HepG2 (cell line): ENCODE measurements at regions not wholly inside any gene's neighbourhood (a gene's known extent, or its start where the extent isn't known, plus 50 kb on each side); places are given as distances from the start of the nearest gene placed in this dataset.

ENCODE experiments used
- CTCF ChIP-seq: sonication (generic); formaldehyde crosslinking; IDR thresholded peaks from 2 replicates; pipeline ENCODE4 v1.5.0; 2020; ENCODE audit warnings: mild to moderate bottlenecking, missing genetic modification reagents, moderate library complexity
- FOXM1 ChIP-seq: sonication (generic); formaldehyde crosslinking; IDR thresholded peaks from 2 replicates; pipeline ENCODE4 v1.5.0; 2020; ENCODE audit warnings: missing genetic modification reagents
- PATZ1 ChIP-seq: sonication (generic); formaldehyde crosslinking; IDR thresholded peaks from 2 replicates; pipeline ENCODE4 v1.4.0; 2020; ENCODE audit warnings: missing genetic modification reagents
- SMC3 ChIP-seq: IDR thresholded peaks from 2 replicates; pipeline ENCODE4 v1.6.1; 2011; ENCODE audit warnings: low read length, improper control_type of control experiment
- YY1 ChIP-seq: IDR thresholded peaks from 2 replicates; pipeline ENCODE4 v1.6.1; 2011; ENCODE audit warnings: low read length, low read depth, moderate library complexity, mild to moderate bottlenecking; ENCODE audit not compliant: insufficient read depth, insufficient replicate concordance

- TF ChIP-seq FOXM1 (CRISPR knock-in tag) (no peak), PATZ1 (CRISPR knock-in tag) (no peak), SMC3 (no peak), YY1 (no peak), CTCF (no peak)
Measured at GRCh38 chrX:56130436-56130835, 101.7 kb upstream of the KLF8 start.
